HepG2 (cell line): ENCODE measurements at regions not wholly inside any gene's neighbourhood (a gene's known extent, or its start where the extent isn't known, plus 50 kb on each side); places are given as distances from the start of the nearest gene placed in this dataset.

ENCODE experiments used
- ATAC-seq: fragments of 200-7000 bp; cut with Tn5 transposase; 3 replicates; pipeline ENCODE4 v1.9.1; 2020; ENCODE audit warnings: mild to moderate bottlenecking, moderate library complexity
- BruUV-seq: library from RNA; stranded (reverse); fragments of 400-500 nt; replicated peaks from 2 replicates; lab custom pipeline; 2021; lab: Mats Ljungman, UMichigan
- CTCF ChIA-PET: fragments of 300-600 bp; formaldehyde crosslinking; extraction: SDS; loops from one replicate; lab custom pipeline; 2021; ENCODE audit warnings: low total read pairs, inconsistent platforms, low intra/inter-chr PET ratio; lab: Yijun Ruan, JAX
- POLR2A ChIA-PET: fragments of 350-600 bp; sonication (Branson Sonifier 250); formaldehyde crosslinking; loops from one replicate; lab custom pipeline; 2020; ENCODE audit warnings: antibody characterized with exemption, inconsistent platforms; lab: Yijun Ruan, JAX
- DNase-seq: peaks from one replicate; pipeline ENCODE4 v3.0.0-alpha.2; 2015; ENCODE audit warnings: low spot score
- FAIRE-seq: peaks from 3 replicates; lab custom pipeline; 2011; peaks lifted over from hg19 to GRCh38; lab: Jason Lieb, UNC
- H2AFZ ChIP-seq: one replicate; pipeline ENCODE4 v1.6.1; 2011; ENCODE audit warnings: low read length, inconsistent platforms
- H3K27ac ChIP-seq: fragments of 300-600 bp; 3 replicates; pipeline ENCODE4 v1.8.0; 2011; ENCODE audit warnings: mixed run types, mild to moderate bottlenecking, mixed read lengths, low read length, inconsistent platforms; ENCODE audit not compliant: insufficient read depth; ENCODE audit errors: extremely low read length
- H3K27me3 ChIP-seq, 2 experiments: fragments of 200-600 bp in 1 of 2; 2 replicates in 1 of 2; 3 replicates in 1 of 2; pipeline versions ENCODE4 v1.6.0 to v1.8.0; 2011; ENCODE audit warnings: low read length in 2 of 2, mild to moderate bottlenecking in 2 of 2, moderate library complexity in 2 of 2, inconsistent platforms in 1 of 2; ENCODE audit not compliant: insufficient read depth in 2 of 2, control insufficient read depth in 1 of 2
- H3K36me3 ChIP-seq, 2 experiments: fragments of 200-600 bp in 1 of 2; replicated peaks in 1 of 2; 2 replicates in 1 of 2; 3 replicates in 1 of 2; pipeline versions ENCODE4 v1.5.1 to v1.8.0; 2011; ENCODE audit warnings: low read length in 2 of 2, inconsistent platforms in 1 of 2; ENCODE audit not compliant: insufficient read depth in 2 of 2, control insufficient read depth in 1 of 2
- H3K4me1 ChIP-seq: 2 replicates; pipeline ENCODE4 v1.5.1; 2012; ENCODE audit warnings: low read length, inconsistent platforms; ENCODE audit not compliant: insufficient read depth
- H3K4me2 ChIP-seq: 2 replicates; pipeline ENCODE4 v1.6.0; 2011; ENCODE audit warnings: low read depth, low read length, inconsistent platforms
- H3K4me3 ChIP-seq, 3 experiments: fragments of 200-600 bp in 1 of 3; sonication (generic), shearing (Covaris generic) in 1 of 3; replicated peaks in 1 of 3; 2 replicates each; pipeline ENCODE4 v1.5.1; 2011 to 2016; ENCODE audit warnings: low read length in 3 of 3, inconsistent platforms in 2 of 3, low read depth in 2 of 3, mild to moderate bottlenecking in 2 of 3, control low read depth in 1 of 3, mixed read lengths in 1 of 3; ENCODE audit not compliant: insufficient read depth in 1 of 3
- H3K79me2 ChIP-seq: one replicate; pipeline ENCODE4 v1.6.1; 2011; ENCODE audit warnings: low read length, inconsistent platforms; ENCODE audit not compliant: insufficient read depth
- H3K9ac ChIP-seq: 2 replicates; pipeline ENCODE4 v1.6.0; 2011; ENCODE audit warnings: mild to moderate bottlenecking, low read depth, low read length, inconsistent platforms; ENCODE audit not compliant: insufficient read depth
- H3K9me3 ChIP-seq: 2 replicates; pipeline ENCODE4 v1.5.1; 2012; ENCODE audit warnings: mild to moderate bottlenecking, low read length
- H4K20me1 ChIP-seq: 2 replicates; pipeline ENCODE4 v1.6.0; 2011; ENCODE audit warnings: inconsistent platforms, mild to moderate bottlenecking, low read length, moderate library complexity; ENCODE audit not compliant: insufficient read depth
- ATF7 ChIP-seq, 2 experiments: fragments of 450-650 bp in 1 of 2; sonication (generic) in 1 of 2; formaldehyde crosslinking in 1 of 2; IDR thresholded peaks; 2 replicates each; pipeline versions ENCODE4 v1.4.0 to v1.6.1; 2016 to 2020; ENCODE audit warnings: antibody characterized with exemption in 1 of 2, mild to moderate bottlenecking in 1 of 2, missing genetic modification reagents in 1 of 2
- CREB1 ChIP-seq, 2 experiments: fragments of 450-650 bp in 1 of 2; IDR thresholded peaks; 2 replicates each; pipeline ENCODE4 v1.6.1; 2016 to 2017; ENCODE audit warnings: control low read depth in 1 of 2, mild to moderate bottlenecking in 1 of 2, missing compliant biosample characterization in 1 of 2, missing genetic modification characterization in 1 of 2
- EED ChIP-seq: sonication (generic); formaldehyde crosslinking; IDR thresholded peaks from 2 replicates; pipeline ENCODE4 v1.5.0; 2020; ENCODE audit warnings: mild to moderate bottlenecking, missing genetic modification reagents
- FOXM1 ChIP-seq: sonication (generic); formaldehyde crosslinking; IDR thresholded peaks from 2 replicates; pipeline ENCODE4 v1.5.0; 2020; ENCODE audit warnings: missing genetic modification reagents
- GABPA ChIP-seq, 2 experiments: IDR thresholded peaks; 2 replicates each; pipeline ENCODE4 v1.6.1; 2011 to 2016; ENCODE audit warnings: low read depth in 2 of 2, low read length in 1 of 2, missing biosample characterization in 1 of 2, missing genetic modification characterization in 1 of 2
- GATAD1 ChIP-seq: IDR thresholded peaks from 2 replicates; pipeline ENCODE4 v1.6.1; 2016; ENCODE audit warnings: missing genetic modification reagents, missing compliant biosample characterization
- GZF1 ChIP-seq: sonication (generic); formaldehyde crosslinking; IDR thresholded peaks from 2 replicates; pipeline ENCODE4 v1.5.1; 2020; ENCODE audit warnings: mild to moderate bottlenecking, missing genetic modification reagents
- NFE2L2 ChIP-seq: fragments of 150-350 bp; IDR thresholded peaks from 2 replicates; pipeline ENCODE4 v1.6.1; 2014; ENCODE audit warnings: low read length
- PLRG1 ChIP-seq: fragments of 450-650 bp; conservative IDR thresholded peaks from 2 replicates; pipeline ENCODE4 v1.6.1; 2016
- RBM22 ChIP-seq: fragments of 200-400 bp; formaldehyde crosslinking; optimal IDR thresholded peaks from 2 replicates; pipeline ENCODE3; 2017; ENCODE audit warnings: mild to moderate bottlenecking, low read length, moderate library complexity
- SMC3 ChIP-seq: IDR thresholded peaks from 2 replicates; pipeline ENCODE4 v1.6.1; 2011; ENCODE audit warnings: low read length, improper control_type of control experiment
- ZNF282 ChIP-seq: fragments of 450-650 bp; IDR thresholded peaks from 2 replicates; pipeline ENCODE4 v1.6.1; 2018; ENCODE audit not compliant: partially characterized antibody
- ZNF317 ChIP-seq: sonication (generic); formaldehyde crosslinking; IDR thresholded peaks from 2 replicates; pipeline ENCODE4 v1.5.0; 2020; ENCODE audit warnings: mild to moderate bottlenecking, missing genetic modification reagents
- ZNF577 ChIP-seq: sonication (generic); formaldehyde crosslinking; IDR thresholded peaks from 2 replicates; pipeline ENCODE4 v1.4.0; 2020; ENCODE audit warnings: mild to moderate bottlenecking, low read depth, missing genetic modification reagents, borderline replicate concordance
- WGBS: methylation state at CpG from one replicate; pipeline ENCODE4 v1.1.6; 2017; ENCODE audit warnings: low lambda C conversion rate; 5-methylcytosine and 5-hydroxymethylcytosine counted together
- in situ Hi-C: cut with HindIII; loops from 2 replicates; pipeline ENCODE4 v1.10.0; 2017; ENCODE audit warnings: low pct_unique_long_range_greater_than_20kb; ENCODE audit not compliant: extremely low pct_ligation_motif_present
- intact Hi-C: fragments of 100-400 bp; cut with micrococcal nuclease; formaldehyde crosslinking; loops from one replicate; pipeline ENCODE4 v1.10.0; 2022; ENCODE audit not compliant: unreplicated experiment
- TF ChIP-seq, protein P1 (sequence below): sonication (generic); formaldehyde crosslinking; IDR thresholded peaks from 2 replicates; pipeline ENCODE4 v1.4.0; 2020; ENCODE audit warnings: mild to moderate bottlenecking, missing genetic modification reagents

DNA sequence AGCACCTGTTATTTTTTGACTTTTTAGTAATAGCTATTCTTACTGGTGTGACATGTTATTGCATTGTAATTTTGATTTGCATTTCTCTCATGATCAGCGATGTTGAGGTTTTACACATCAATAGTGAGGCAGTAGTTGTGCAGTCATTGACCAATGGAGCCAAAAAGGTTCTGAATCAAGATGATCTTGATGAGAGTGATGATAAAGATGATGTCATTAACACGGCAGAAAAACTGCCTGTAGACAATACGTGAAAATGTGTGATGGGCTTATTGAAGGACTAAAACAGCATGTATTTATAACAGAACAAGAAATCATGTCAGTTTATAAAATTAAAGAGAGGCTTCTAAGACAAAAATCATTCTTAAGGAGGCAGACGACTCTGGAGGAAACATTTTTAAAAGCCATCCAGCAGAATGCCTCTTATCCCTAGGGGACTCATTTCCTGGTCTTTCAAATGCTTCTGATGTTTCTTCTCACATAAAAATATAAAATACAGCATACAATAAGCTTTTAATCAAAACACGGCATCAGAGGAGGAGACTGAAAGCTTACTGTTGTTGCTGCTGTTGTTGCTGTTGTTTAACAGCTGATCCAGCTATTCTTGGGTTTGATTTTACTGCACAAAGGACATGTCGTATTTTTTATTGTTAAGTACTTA is 400.3 kb downstream of the LTN1 start:
- intact Hi-C loops = no loop called here
- BruUV-seq = no TSS peak
- Histone ChIP-seq H3K9me3 (peaks cover 11% of the 10 kb centered on the region), H3K27ac (no peak overlapping the region), H4K20me1 (no peaks in the 10 kb centered on the region), H3K36me3 (no peaks in the 10 kb centered on the region), H3K4me2 (no peak overlapping the region), H3K4me1 (no peaks in the 10 kb centered on the region), H3K79me2 (no peaks in the 10 kb centered on the region), H2AFZ (no peak overlapping the region), H3K27me3 (no peaks in the 10 kb centered on the region), H3K4me3 (no peak overlapping the region), H3K9ac (no peak overlapping the region)
- FAIRE-seq = no peak
- WGBS = 21% methylated on average over 6 of the region's 6 CpGs
- ATAC-seq = no peak
- no peak for DNase-seq
- TF ChIP-seq SMC3 (no peak), GATAD1 (CRISPR knock-in tag) (no peak), GABPA (IDR thresholded peaks at IDR 0.05; ENCODE audit: low read depth, low read length) (no peak), GABPA (CRISPR knock-in tag; IDR thresholded peaks at IDR 0.05; ENCODE audit: low read depth) (no peak), GZF1 (CRISPR knock-in tag) (no peak), ZNF317 (CRISPR knock-in tag) (no peak), ZNF577 (CRISPR knock-in tag) (no peak), RBM22 (no peak), NFE2L2 (no peak), ATF7 (IDR thresholded peaks at IDR 0.05) (peak; percentile 99), ATF7 (CRISPR knock-in tag; IDR thresholded peaks at IDR 0.05) (no peak), PLRG1 (no peak), FOXM1 (CRISPR knock-in tag) (no peak), EED (CRISPR knock-in tag) (no peak), ZNF282 (no peak), CREB1 (IDR thresholded peaks at IDR 0.05) (peak; percentile 92), CREB1 (CRISPR knock-in tag; IDR thresholded peaks at IDR 0.05) (no peak)
- TF ChIP-seq, protein P1, sequence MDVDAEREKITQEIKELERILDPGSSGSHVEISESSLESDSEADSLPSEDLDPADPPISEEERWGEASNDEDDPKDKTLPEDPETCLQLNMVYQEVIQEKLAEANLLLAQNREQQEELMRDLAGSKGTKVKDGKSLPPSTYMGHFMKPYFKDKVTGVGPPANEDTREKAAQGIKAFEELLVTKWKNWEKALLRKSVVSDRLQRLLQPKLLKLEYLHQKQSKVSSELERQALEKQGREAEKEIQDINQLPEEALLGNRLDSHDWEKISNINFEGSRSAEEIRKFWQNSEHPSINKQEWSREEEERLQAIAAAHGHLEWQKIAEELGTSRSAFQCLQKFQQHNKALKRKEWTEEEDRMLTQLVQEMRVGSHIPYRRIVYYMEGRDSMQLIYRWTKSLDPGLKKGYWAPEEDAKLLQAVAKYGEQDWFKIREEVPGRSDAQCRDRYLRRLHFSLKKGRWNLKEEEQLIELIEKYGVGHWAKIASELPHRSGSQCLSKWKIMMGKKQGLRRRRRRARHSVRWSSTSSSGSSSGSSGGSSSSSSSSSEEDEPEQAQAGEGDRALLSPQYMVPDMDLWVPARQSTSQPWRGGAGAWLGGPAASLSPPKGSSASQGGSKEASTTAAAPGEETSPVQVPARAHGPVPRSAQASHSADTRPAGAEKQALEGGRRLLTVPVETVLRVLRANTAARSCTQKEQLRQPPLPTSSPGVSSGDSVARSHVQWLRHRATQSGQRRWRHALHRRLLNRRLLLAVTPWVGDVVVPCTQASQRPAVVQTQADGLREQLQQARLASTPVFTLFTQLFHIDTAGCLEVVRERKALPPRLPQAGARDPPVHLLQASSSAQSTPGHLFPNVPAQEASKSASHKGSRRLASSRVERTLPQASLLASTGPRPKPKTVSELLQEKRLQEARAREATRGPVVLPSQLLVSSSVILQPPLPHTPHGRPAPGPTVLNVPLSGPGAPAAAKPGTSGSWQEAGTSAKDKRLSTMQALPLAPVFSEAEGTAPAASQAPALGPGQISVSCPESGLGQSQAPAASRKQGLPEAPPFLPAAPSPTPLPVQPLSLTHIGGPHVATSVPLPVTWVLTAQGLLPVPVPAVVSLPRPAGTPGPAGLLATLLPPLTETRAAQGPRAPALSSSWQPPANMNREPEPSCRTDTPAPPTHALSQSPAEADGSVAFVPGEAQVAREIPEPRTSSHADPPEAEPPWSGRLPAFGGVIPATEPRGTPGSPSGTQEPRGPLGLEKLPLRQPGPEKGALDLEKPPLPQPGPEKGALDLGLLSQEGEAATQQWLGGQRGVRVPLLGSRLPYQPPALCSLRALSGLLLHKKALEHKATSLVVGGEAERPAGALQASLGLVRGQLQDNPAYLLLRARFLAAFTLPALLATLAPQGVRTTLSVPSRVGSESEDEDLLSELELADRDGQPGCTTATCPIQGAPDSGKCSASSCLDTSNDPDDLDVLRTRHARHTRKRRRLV (CRISPR knock-in tag) = no peak
- in situ Hi-C loops = no loop called here
- POLR2A ChIA-PET = no interaction called here
- CTCF ChIA-PET = no interaction called here
